CD4-positive, alpha-beta T cell treated with Interleukin-2 at 100 ng/mL for 4 hours (primary cell): ENCODE measurements at regions not wholly inside any gene's neighbourhood (a gene's known extent, or its start where the extent isn't known, plus 50 kb on each side); places are given as distances from the start of the nearest gene placed in this dataset.

Experiments
- DNase-seq: peaks from one replicate; pipeline ENCODE4 v3.0.0-alpha.2; 2020; ENCODE audit warnings: low spot score

DNA sequence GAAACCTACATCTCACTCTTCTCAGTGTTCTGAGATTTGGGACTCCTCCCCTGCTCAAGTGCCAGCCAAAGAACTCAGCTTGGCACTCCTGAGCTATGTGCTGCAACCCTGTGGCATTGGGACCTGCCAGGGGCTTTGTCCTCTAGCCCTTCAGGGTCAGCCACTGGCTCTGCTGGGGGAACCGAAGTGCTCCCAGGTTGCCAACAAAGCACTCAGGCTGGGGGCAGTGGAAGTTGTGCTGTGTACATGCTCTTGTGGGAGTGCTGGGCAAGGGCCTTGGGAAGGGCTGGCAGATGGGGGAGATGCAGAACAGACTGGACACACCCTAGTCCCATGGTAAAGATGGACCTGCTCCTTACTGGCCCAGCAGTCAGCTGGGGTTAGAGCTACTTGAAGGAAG, 498.6 kb downstream of the CAAP1 start:
- DNase-seq = no peak

DNA sequence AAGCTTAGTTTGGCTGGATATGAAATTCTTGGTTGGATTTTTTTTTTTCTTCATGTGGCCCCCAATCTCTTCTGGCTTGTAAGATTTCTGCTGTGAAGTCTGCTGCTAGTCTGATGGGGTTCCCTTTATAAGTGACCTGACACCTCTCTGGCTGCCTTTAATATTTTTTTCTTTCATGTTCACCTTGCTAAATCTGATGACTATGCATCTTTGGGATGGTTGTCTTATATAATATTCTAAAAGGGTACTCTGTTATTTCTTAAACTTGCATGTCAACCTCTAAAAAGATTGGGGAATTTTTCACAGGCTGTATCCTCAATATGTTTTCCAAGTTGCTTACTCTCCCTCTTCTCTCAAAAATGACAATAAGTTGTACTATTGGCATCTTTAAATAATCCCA, 500.0 kb downstream of the CAAP1 start:
- no peak for DNase-seq

DNA sequence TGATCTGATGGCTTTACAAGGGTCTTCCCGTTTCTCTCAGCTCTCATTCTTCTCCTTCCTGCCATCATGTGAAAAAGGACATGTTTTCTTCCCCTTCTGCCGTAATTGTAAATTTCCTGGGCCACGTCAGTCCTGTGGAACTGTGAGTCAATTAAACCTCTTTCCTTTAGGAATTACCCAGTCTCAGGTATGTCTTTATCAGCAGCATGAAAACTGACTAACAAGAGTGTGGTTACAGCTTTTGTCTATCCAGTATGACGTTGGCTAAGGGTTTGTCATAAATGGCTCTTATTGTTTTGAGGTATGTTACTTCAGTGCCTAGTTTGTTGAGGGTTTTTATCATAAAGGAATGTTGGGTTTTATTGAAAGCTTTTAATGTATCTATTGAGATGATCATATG, 501.6 kb downstream of the CAAP1 start:
- DNase-seq = no peak

DNA sequence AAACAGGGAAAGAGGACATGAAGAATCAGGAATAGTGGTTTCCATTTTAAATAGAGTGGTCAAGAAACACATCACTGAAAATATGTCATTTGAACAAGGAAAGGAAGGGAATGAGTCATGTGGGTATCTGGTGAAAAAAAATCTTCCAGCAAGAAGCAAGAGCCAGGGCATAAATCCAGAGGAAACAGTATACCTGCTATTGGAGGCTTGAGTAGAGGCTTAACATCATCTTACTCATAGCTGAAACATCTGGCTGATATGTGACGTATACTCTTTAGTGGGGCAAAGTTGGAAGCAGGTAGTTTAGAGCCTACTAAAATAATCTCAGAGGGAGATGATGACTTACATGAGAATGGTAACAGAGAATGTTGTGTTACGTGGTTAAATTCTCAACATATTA, 517.2 kb downstream of the CAAP1 start:
- no peak for DNase-seq

DNA sequence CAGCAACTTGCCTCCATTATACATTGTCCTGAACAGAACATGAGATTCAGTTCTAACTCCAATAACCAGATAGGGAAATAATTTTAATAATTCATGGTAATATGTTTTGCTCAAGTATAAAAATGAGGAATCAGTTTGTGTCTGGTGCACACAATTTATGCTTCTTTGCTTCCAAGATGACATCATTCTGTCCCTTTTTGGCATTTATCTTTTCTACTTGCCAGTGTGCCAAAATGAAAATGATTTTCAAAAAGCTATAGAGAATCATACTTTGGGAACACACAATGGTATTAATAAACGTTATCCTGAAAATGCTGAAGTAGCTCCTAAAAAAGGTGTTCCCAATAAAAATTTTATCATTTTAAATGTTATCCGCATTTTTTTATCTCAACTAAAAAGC, 519.0 kb downstream of the CAAP1 start:
- no peak for DNase-seq

DNA sequence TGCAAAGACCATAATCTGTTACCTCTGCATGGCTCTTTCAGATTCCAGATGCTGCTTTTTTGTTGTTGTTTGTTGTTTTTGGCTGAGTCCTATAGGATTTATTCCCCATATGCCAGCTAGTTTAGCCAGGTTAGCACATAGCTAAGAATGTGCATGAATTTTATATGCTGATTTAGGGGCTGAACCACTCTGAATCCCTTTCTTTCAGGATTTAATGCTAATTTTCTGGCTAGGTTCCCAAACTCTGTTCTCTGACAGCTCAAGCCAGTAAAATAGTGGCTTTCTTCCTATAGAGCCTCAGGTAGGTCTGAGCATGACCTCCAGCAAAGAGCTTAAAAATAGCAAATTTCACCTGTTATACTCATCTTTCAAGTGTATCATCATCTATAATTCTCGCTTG, 521.4 kb downstream of the CAAP1 start:
- DNase-seq = no peak

DNA sequence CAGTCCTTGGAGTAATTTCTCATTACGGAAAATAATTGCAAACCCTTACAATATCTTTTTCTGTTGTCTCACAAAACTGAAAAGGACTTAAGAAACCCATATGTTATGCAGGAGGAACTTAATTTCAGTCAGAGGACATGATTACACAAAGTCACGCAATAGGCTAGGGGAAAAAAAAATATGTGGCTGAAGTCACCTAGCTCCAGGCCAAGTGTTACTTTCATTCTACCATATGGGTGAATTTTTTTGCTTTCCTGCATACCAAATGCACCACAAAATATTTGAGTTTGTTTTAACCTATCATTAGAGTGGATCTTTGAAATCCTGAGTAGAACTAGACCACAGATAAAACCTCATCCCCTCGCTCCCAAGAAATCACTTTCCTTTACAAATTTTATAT, 523.5 kb downstream of the CAAP1 start:
- DNase-seq = no peak

DNA sequence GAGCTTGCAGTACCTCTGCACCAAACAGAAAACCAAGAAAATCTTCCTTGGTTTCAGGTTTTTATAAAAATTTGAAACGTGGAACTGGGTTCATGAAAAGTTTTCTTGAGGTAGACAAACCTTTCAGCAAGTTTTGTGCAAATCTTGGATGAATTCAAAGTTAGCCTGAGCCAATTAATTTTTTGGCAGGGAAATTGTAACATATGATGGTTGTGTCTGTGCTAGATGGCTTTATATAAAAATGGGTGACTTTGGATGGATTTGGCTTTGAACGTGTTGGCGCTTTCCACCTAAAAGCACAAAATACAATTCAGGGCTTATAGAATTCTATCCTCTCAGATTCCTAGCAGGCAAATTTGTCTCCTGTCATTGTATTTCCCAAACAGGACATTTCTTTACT, 524.4 kb downstream of the CAAP1 start:
- no peak for DNase-seq

DNA sequence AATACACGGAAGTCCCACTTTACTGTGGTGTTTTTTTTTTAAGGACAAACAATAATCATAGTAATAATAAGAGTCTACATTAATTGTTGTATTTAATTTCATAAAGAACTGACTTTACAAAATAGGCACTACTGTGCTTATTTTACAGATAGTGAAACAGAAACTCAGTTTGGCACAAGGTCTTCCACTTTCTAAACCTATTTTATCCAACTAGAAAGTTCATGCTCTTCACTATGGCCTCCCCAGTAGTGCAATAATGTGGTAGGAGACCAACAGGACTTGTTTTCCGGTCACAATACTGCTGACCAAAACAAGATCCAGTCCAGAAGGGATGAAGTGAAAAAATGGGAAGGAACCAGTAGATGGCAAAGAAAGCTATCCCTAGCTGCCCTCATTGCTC, 531.6 kb downstream of the CAAP1 start:
- DNase-seq = no peak

DNA sequence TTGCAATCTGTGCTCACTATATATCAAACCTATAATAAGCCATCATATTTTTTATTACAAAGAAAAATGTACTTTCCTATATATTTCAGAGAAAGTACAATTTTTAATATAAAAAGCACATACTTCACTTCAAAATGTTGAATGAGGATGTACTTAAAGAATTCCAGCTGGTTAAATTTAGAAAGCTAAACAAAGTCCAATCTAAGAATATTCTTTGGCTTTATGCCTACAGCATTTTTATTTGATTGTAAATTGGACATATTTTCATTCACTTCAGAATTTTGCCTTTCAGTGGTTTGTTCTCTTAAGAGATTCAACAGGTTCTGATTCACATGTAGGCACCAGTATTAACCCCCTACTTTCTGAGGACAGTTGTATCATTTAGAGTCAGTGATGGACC, 533.8 kb downstream of the CAAP1 start:
- no peak for DNase-seq

DNA sequence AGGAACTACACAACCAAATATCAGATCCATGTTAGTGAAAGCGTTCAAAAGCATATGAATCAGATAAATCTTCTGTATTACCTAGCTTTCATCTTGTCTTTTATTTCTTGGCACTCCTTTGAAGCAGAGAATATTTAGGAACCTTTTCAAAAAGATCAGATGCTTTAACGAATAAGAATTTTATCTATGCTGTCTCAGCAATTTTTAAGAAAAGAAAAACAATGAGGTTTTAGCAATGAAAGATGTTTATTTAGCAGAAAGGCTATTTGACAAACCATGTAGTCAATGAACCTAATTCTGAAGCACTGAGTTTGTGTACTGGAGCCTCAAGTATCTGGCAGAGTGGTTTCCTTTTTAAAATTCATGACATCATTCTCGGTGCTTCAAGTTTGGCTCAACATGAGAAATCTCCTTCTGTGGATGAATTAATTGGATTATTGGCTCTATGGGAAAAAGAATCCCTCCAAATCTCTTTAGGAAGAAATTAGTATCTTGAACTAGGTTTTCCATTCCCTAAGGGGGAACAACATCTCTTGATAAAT, 534.7 kb downstream of the CAAP1 start:
- no peak for DNase-seq

DNA sequence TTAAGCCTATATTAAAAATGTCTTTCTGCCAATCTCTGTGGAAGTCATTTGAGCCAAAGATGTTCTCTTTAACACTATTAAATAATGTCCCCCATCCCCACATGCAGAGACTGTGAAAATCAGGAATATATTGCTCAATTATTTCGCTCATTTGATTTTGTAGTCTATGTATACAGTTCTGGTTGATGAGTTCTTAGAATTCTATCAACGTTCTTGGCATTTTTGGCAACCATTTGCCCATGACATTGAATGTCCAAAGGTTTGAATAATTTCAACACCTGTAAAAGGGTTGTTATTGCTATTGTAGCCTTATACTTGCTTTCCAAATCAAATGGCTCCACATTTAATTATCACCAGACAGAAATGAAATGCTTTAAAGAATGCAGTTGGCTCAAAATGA, 536.1 kb downstream of the CAAP1 start:
- no peak for DNase-seq

DNA sequence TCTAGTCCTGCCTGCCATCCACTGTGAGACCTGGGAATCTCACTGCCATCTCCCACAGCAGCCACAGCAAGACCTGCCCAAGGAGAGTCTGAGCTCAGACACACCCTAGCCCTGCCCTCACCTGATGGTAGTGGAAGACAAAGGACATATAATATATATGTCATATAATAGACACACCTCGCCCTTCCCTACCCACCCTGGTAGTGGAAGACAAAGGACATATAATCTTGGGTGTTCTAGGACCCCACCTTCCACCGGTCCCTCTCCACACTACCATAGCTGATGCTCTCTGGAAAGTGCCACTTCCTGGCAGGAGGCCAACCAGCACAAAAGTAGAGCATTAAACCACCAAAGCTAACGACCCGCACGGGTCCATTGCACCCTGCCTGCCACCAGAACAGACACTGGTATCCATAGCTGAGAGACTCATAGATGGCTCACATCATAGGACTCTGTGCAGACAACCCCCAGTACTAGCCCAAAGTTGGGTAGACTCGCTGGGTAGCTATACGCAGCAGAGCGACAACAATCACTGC, 545.6 kb downstream of the CAAP1 start:
- no peak for DNase-seq

DNA sequence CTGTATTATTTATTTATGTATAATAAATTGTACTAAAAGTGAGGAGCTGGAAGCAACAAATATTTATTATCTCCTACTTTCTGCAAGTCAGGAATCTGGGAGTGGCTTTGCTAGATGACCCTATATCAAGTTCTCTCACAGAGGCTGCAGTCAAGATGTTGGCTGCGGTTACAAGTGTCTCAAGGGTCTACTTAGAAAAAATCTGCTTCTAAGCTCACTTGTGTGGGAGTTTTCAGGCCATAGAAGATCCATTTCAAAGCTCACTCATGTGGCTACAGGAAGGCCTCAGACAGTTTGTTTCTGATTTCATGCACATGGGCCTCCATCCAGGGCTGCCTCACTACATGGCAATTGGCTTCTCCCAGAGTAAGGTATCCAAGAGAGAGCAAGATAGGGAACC, 551.1 kb downstream of the CAAP1 start:
- DNase-seq = no peak

DNA sequence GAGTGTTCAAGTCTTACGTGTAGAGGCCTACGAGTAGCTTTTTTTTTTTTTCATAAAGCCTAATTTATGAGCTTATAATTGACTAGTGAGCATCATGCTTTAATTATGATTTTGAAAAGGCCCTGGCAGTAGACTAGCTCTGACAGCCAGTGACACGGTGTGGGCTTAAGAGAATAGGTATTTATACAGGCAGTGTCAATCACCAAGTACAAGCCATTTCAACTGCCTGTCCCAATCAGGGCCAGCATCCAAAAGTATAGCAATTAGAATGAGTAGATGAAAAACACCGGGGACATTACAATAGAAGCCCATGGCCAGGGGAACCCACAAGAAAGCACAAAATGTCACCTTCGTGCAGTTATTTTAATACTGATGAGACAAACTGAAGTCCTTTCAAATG, 552.8 kb downstream of the CAAP1 start:
- no peak for DNase-seq

DNA sequence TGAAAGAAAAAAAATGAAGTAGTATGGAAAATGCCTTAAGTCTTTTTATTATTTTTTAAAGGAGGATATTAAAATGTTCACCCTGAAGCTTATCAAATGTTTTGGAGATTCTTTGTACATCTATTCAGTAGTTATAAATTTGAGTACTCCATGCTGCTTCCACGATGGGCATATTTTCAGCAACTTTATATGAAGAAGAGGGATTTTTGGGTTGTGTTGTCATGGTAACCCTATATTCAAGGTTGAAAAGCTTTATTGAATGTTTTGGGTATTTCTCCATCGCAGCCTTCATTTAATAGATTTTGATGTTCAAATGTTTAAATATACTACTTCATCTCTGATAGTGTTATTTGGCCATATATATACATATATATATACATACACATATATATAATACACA, 557.5 kb downstream of the CAAP1 start:
- no peak for DNase-seq

DNA sequence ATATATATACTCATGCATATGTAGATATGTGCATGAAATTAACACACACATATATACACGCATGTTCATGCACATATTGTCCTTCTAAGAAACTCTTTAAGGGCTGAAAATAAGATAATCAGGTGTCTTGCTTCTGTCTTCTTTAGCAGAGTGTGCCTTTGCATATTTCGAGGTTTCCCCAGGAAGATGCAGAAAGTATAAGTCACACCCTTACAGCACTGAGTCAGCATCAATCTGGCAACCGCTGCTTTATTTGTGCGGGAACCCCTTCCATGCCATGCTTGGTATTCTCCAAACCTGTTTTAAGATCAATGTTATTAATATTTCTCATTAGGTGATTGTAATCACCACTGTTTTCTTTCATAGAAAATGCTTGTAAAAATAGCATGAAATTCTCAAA, 557.9 kb downstream of the CAAP1 start:
- DNase-seq = no peak

DNA sequence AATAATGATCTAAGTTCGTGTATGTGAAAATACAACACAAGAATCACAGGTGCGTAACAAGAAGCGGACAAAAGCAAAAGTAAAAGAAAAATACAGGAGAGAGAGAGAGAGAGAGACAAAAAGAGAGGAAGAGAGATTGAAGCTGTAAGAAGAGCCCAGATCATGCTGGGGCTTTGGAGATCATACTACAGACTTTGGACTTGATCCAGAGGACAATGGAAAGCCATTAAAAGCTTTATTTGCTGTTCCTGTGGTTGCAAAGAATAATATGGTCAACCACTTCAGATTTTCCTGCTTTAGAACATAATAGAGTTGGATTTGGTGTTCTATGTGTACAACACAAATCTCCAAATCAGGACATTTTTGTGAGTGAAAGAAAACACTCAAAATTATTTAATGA, 561.4 kb downstream of the CAAP1 start:
- DNase-seq = no peak

DNA sequence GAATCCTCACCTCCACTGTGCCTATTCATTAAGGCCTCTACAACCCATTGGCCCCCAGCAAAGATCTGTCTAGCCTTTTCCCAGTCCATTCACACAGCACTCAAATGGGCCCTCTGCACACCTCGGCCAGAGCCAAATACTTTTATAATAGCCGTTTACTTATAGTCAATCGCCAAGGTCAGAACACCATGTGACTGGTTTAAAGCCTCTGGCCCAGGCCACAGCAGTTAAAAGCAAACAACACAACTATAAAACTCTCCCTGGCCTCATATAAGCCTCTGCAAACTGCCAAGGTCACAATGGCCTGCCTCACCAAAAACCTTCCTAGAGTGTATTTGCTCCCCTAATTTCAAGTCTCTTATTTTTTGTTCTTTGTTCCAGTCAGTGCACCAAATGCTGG, 562.6 kb downstream of the CAAP1 start:
- DNase-seq = no peak

DNA sequence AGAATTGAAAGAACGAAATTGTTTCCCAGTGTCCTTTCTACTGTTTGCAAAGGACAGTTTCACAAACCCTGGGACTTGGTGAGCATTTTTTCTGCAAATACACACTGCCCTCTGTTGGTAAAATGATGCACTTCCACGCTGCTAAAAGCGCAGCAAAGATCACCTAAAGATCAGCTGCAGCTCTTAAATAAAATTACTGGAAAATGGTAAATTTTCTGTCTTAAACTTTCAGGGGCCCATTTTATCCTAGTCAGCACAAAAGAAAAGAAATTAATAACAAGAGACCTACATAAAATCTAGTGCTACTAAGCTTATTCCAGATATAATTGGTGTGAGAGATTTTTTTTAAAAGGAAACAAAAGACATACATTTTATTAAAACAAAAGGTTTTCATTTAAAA, 566.0 kb downstream of the CAAP1 start:
- no peak for DNase-seq

DNA sequence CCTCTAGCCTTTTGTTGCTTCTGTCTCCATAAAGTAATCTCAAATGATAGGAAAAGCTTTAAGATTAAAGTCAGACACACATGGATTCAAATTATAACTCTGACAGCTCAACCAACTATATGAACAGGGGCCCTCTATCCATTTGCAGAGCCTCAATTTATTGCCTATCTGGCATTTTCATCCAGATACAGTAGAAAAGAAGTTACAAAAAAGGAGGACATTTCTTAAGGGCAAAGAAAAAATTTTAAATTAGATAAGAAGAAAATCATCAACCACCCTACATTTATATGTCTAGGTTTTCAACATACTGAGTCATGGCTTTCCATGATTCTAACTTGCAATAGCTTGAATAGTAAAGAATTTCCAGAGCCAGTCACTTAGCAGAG, 567.2 kb downstream of the CAAP1 start:
- no peak for DNase-seq

DNA sequence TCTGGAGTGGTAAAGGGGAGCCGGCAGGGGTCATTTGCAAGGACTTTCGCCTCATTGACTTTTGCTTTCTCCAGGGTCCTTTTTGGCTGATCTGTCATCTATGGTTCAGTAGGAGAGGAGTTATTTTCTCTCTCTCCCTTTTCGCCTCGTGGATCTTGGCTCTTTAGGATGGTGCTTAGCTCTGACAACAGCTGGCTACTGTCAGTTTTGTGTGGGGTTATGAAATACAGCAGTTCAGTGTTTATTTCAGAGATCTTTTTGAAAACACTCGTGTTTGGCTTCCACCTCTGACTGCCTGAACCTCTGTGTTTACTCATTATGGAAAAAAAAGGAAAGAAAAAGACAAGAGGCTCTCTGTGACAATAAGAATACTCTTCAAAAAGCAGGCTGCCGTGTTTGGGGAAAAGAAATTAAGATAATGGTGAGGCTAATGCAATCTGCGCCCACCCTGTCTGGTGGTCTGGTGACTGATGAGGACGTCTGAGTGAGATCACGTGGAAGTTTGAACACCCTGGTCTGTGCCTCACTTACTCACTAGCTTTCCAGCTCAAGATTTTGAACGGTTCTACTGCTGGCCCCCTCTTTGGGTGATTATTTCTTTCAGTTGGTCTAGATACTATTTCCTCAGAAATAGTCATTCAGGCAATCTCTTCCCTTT, 567.7 kb downstream of the CAAP1 start:
- no peak for DNase-seq

DNA sequence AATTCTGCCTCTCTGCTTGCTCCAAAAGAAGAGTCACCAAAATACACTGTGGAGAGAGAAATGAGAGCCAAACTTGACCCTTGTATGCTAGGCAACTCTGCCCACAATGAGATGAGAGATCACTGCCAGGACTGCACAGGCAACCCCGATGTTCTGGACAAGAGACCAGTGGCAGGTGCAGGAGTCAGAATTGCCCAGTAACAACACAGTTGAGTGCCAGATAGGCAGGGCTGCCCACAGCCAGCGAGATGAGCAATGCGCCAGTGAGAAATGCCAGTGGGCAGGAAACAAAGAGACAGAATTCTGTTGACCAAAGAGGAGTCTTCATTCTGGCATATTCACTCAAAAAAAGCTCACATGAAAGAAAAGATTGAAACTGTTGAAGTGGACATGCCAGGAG, 570.7 kb downstream of the CAAP1 start:
- no peak for DNase-seq

DNA sequence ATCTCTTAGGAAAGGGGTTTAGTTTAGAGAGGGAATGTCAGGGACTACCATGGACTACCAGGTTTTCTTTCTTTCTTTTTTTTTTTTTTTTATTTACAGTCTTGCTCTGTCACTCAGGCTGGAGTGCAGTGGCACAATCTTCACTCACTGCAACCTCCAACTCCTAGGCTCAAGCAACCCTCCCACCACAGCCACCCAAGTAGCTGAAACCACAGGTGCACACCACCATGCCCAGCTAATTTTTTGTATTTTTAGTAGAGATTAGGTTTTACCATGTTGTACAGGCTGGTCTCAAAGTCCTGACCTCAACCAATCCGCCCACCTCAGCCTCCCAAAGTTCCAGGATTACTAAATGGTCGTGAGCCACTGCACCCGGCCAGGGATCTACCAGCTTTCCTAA, 572.7 kb downstream of the CAAP1 start:
- DNase-seq = no peak
